ENCODE measurements at regions not wholly inside any gene's neighbourhood (a gene's known extent, or its start where the extent isn't known, plus 50 kb on each side); places are given as distances from the start of the nearest gene placed in this dataset.

- Histone ChIP-seq H3K9me3 (replicated peaks; ENCODE audit: control insufficient read depth, insufficient read depth, low read depth, low read length) (no peaks in the 10 kb centered on the region), H3K27ac (ENCODE audit: extremely low read depth, low read depth, low read length) (no peak overlapping the region), H4K20me1 (replicated peaks; ENCODE audit: control insufficient read depth, insufficient read depth, low read length) (no peaks in the 10 kb centered on the region), H3K4me1 (replicated peaks in 1 of 2; ENCODE audit: control insufficient read depth in 2 of 2, insufficient read depth in 2 of 2, low read length in 2 of 2) (no peaks in the 10 kb centered on the region), H3K4me3 (no peak overlapping the region), H3K4me2 (ENCODE audit: insufficient read depth, low read length) (no peak overlapping the region), H3K36me3 (ENCODE audit: control insufficient read depth, insufficient read depth, low read length) (no peaks in the 10 kb centered on the region), H2AFZ (ENCODE audit: low read depth, low read length) (no peak overlapping the region), H3K9me1 (ENCODE audit: control insufficient read depth, insufficient read depth, low read length) (no peaks in the 10 kb centered on the region), H3K9ac (ENCODE audit: insufficient read depth in 1 of 2, low read depth in 2 of 2, low read length in 2 of 2) (no peak overlapping the region), H3K27me3 (ENCODE audit: control insufficient read depth in 2 of 2, insufficient read depth in 2 of 2, low read length in 2 of 2) (no peaks in the 10 kb centered on the region), H3K79me2 (ENCODE audit: control insufficient read depth, insufficient read depth, low read length) (no peaks in the 10 kb centered on the region)
- DNase-seq (ENCODE audit: extremely low read depth in 1 of 4, low spot score in 3 of 4) (no peak), ATAC-seq (no peak), FAIRE-seq (no peak)
- POLR2A ChIA-PET, result no interaction called here
- BruUV-seq (replicated peaks), result no TSS peak
- CTCF ChIA-PET (ENCODE audit: low intra/inter-chr PET ratio), result no interaction called here
- in situ Hi-C loops (cut with MboI) (no loop called here), intact Hi-C loops (cut with micrococcal nuclease) (no loop called here)
- TF ChIP-seq ZNF274 (IDR thresholded peaks at IDR 0.05; ENCODE audit: borderline replicate concordance, low read depth, low read length) (no peak), ZNF830 (CRISPR knock-in tag; IDR thresholded peaks at IDR 0.05) (no peak), ZNF644 (tag; IDR thresholded peaks at IDR 0.05; ENCODE audit: low read depth) (no peak), KDM1A (IDR thresholded peaks at IDR 0.05) (no peak), CEBPG (CRISPR knock-in tag; IDR thresholded peaks at IDR 0.05) (no peak), CEBPG (tag; conservative IDR thresholded peaks at IDR 0.05 in 1 of 2, IDR thresholded peaks at IDR 0.05 in 1 of 2) (no peak), CEBPZ (IDR thresholded peaks at IDR 0.05; ENCODE audit: borderline replicate concordance, low read depth, low read length) (no peak), TBP (optimal IDR thresholded peaks at IDR 0.05; ENCODE audit: low read depth, low read length) (no peak), ZSCAN32 (CRISPR knock-in tag; IDR thresholded peaks at IDR 0.05) (no peak), NKRF (IDR thresholded peaks at IDR 0.05; ENCODE audit: borderline replicate concordance) (no peak), SRSF7 (optimal IDR thresholded peaks at IDR 0.05; ENCODE audit: low read depth, low read length) (no peak)
Observed at GRCh38 chr12:118747771-118748170, 233.6 kb upstream of the SRRM4 start.
